H9 (cell line): ENCODE measurements at regions not wholly inside any gene's neighbourhood (a gene's known extent, or its start where the extent isn't known, plus 50 kb on each side); places are given as distances from the start of the nearest gene placed in this dataset.

Experiments
- DNase-seq: peaks from one replicate; pipeline ENCODE4 v3.0.0-alpha.2; 2017
- H2AFZ ChIP-seq: one replicate; pipeline ENCODE4 v1.6.1; 2013; ENCODE audit warnings: mild to moderate bottlenecking, low read length, control low read depth, moderate library complexity
- H2AK5ac ChIP-seq: 2 replicates; pipeline ENCODE4 v1.6.1; 2013; ENCODE audit warnings: low read length, control low read depth, mixed read lengths; ENCODE audit not compliant: insufficient read length
- H2BK120ac ChIP-seq: one replicate; pipeline ENCODE4 v1.6.1; 2013; ENCODE audit warnings: low read depth, mild to moderate bottlenecking, low read length, control low read depth, inconsistent platforms; ENCODE audit not compliant: poor library complexity, severe bottlenecking
- H2BK12ac ChIP-seq: 2 replicates; pipeline ENCODE4 v1.6.1; 2013; ENCODE audit warnings: low read length, control low read depth, mixed read lengths, low read depth; ENCODE audit not compliant: insufficient read length
- H2BK15ac ChIP-seq: 2 replicates; pipeline ENCODE4 v1.6.1; 2013; ENCODE audit warnings: low read depth, low read length, control low read depth
- H2BK20ac ChIP-seq: one replicate; pipeline ENCODE4 v1.6.1; 2013; ENCODE audit warnings: low read depth, mild to moderate bottlenecking, low read length, control low read depth, inconsistent platforms; ENCODE audit not compliant: poor library complexity, severe bottlenecking
- H2BK5ac ChIP-seq: 2 replicates; pipeline ENCODE4 v1.6.1; 2013; ENCODE audit warnings: low read length, control low read depth, mixed read lengths; ENCODE audit not compliant: insufficient read length
- H3K14ac ChIP-seq: 2 replicates; pipeline ENCODE4 v1.6.1; 2013; ENCODE audit warnings: low read length, control low read depth; ENCODE audit not compliant: insufficient read depth
- H3K18ac ChIP-seq: 2 replicates; pipeline ENCODE4 v1.6.1; 2013; ENCODE audit warnings: low read depth, mild to moderate bottlenecking, mixed read lengths, low read length, control low read depth; ENCODE audit not compliant: insufficient read length
- H3K23ac ChIP-seq: 2 replicates; pipeline ENCODE4 v1.6.1; 2013; ENCODE audit warnings: low read length, control low read depth, mixed read lengths, low read depth; ENCODE audit not compliant: insufficient read length
- H3K23me2 ChIP-seq: 2 replicates; pipeline ENCODE4 v1.6.1; 2013; ENCODE audit warnings: low read depth, mild to moderate bottlenecking, mixed read lengths, low read length, control low read depth; ENCODE audit not compliant: insufficient read length, poor library complexity, severe bottlenecking
- H3K27ac ChIP-seq: 2 replicates; pipeline ENCODE4 v1.5.1; 2013; ENCODE audit warnings: low read length, control low read depth, mixed read lengths, low read depth; ENCODE audit not compliant: insufficient read length
- H3K27me3 ChIP-seq: 2 replicates; pipeline ENCODE4 v1.6.1; 2013; ENCODE audit warnings: low read length, control low read depth, inconsistent platforms; ENCODE audit not compliant: insufficient read depth
- H3K4ac ChIP-seq: 2 replicates; pipeline ENCODE4 v1.6.1; 2013; ENCODE audit warnings: low read depth, mild to moderate bottlenecking, control low read depth, inconsistent platforms, low read length, moderate library complexity
- H3K4me1 ChIP-seq: 2 replicates; pipeline ENCODE4 v1.6.1; 2013; ENCODE audit warnings: low read length, control low read depth, inconsistent platforms; ENCODE audit not compliant: insufficient read depth
- H3K4me2 ChIP-seq: 2 replicates; pipeline ENCODE4 v1.6.1; 2013; ENCODE audit warnings: low read length, control low read depth, mixed read lengths; ENCODE audit not compliant: insufficient read length, insufficient read depth
- H3K56ac ChIP-seq: 2 replicates; pipeline ENCODE4 v1.6.1; 2013; ENCODE audit warnings: low read depth, mild to moderate bottlenecking, mixed read lengths, low read length, control low read depth; ENCODE audit not compliant: insufficient read length
- H3K79me1 ChIP-seq: 2 replicates; pipeline ENCODE4 v1.6.1; 2013; ENCODE audit warnings: low read depth, mild to moderate bottlenecking, moderate library complexity, low read length, control low read depth, inconsistent platforms; ENCODE audit not compliant: insufficient read depth, poor library complexity, severe bottlenecking
- H3K79me2 ChIP-seq: 2 replicates; pipeline ENCODE4 v1.6.1; 2013; ENCODE audit warnings: low read length, control low read depth, inconsistent platforms; ENCODE audit not compliant: insufficient read depth
- H3K9ac ChIP-seq: 2 replicates; pipeline ENCODE4 v1.6.1; 2013; ENCODE audit warnings: low read length, control low read depth, mixed read lengths; ENCODE audit not compliant: insufficient read length; ENCODE audit errors: extremely low read depth
- H3K9me3 ChIP-seq: one replicate; pipeline ENCODE4 v1.6.1; 2013; ENCODE audit warnings: low read depth, low read length, inconsistent platforms; ENCODE audit not compliant: control insufficient read depth
- H3T11ph ChIP-seq: one replicate; pipeline ENCODE4 v1.6.1; 2013; ENCODE audit warnings: mild to moderate bottlenecking, low read length, control low read depth, inconsistent platforms
- H4K20me1 ChIP-seq: one replicate; pipeline ENCODE4 v1.6.1; 2013; ENCODE audit not compliant: control insufficient read depth, insufficient read length, insufficient read depth
- H4K5ac ChIP-seq: 2 replicates; pipeline ENCODE4 v1.6.1; 2013; ENCODE audit warnings: low read depth, mild to moderate bottlenecking, mixed read lengths, low read length, control low read depth; ENCODE audit not compliant: insufficient read length
- H4K8ac ChIP-seq: replicated peaks from 2 replicates; pipeline ENCODE4 v1.6.1; 2013; ENCODE audit warnings: low read length, control low read depth, mixed read lengths, low read depth; ENCODE audit not compliant: insufficient read length
- H4K91ac ChIP-seq: 2 replicates; pipeline ENCODE4 v1.6.1; 2013; ENCODE audit warnings: low read depth, mild to moderate bottlenecking, moderate library complexity, mixed read lengths, low read length, control low read depth; ENCODE audit not compliant: insufficient read length
- H3K27ac Mint-ChIP-seq, 3 experiments: 2 replicates in 2 of 3; 3 replicates in 1 of 3; pipeline ENCODE4 v1.8.0; 2020 to 2021; ENCODE audit warnings: mixed read lengths in 3 of 3, mild to moderate bottlenecking in 1 of 3, moderate library complexity in 1 of 3
- H3K27me3 Mint-ChIP-seq: 2 replicates; pipeline ENCODE4 v1.8.0; 2021; ENCODE audit warnings: low read depth, mild to moderate bottlenecking, moderate library complexity, mixed read lengths
- H3K36me3 Mint-ChIP-seq, 3 experiments: 2 replicates in 2 of 3; 3 replicates in 1 of 3; pipeline ENCODE4 v1.8.0; 2020 to 2021; ENCODE audit warnings: low read depth in 3 of 3, mixed read lengths in 3 of 3; ENCODE audit not compliant: insufficient read depth in 1 of 3
- H3K4me1 Mint-ChIP-seq, 2 experiments: 2 replicates each; pipeline ENCODE4 v1.8.0; 2020; ENCODE audit warnings: mixed read lengths in 2 of 2
- H3K4me3 Mint-ChIP-seq, 2 experiments: 2 replicates in 1 of 2; 3 replicates in 1 of 2; pipeline ENCODE4 v1.8.0; 2020 to 2021; ENCODE audit warnings: mild to moderate bottlenecking in 2 of 2, mixed read lengths in 2 of 2, moderate library complexity in 1 of 2
- H3K9me3 Mint-ChIP-seq, 2 experiments: 2 replicates in 1 of 2; 3 replicates in 1 of 2; pipeline ENCODE4 v1.8.0; 2020; ENCODE audit warnings: mild to moderate bottlenecking in 2 of 2, mixed read lengths in 2 of 2, moderate library complexity in 1 of 2
- CTCF ChIP-seq: fragments of 200-600 bp; sonication (generic); conservative IDR thresholded peaks from 3 replicates; pipeline ENCODE4 v1.8.0; 2021; ENCODE audit warnings: antibody characterized with exemption, mild to moderate bottlenecking
- WGBS: extraction: QIAGEN DNeasy Blood & Tissue Kit; methylation state at CpG from one replicate; pipeline ENCODE4 v1.1.7; 2013; ENCODE audit warnings: missing lambda C conversion rate, low lambda C conversion rate, mixed read lengths; ENCODE audit not compliant: insufficient read length; ENCODE audit errors: extremely low coverage; 5-methylcytosine and 5-hydroxymethylcytosine counted together

DNA sequence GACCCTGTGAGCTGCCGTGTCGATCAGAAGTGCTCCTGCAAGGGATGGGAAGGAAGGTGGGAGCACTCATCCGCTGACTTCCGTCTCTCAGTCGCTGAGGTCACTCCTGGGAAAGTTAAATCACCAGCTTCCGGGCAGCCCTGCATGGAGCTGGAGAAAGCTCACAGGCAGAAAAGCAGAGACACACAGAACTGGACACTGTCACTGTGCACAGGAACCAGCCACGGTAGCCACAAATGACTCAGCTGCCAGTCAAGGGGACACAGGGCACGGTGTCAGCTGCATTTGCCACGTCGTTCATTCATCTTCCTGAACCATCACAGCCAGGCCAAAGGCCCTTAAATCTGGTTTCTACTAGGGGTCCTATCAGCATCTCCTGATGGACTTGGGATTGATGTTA is 226.4 kb upstream of the PSMD7 start:
- no peaks in the 10 kb centered on the region for H3K23me2 ChIP-seq
- no peaks in the 10 kb centered on the region for H3K79me2 ChIP-seq
- no peak overlapping the region for H4K8ac ChIP-seq
- Mint-ChIP-seq H3K36me3 (peaks cover 0 to 4% (median 3%) of the 10 kb centered on the region in 3 experiments; a peak in 3 of 7 replicates), H3K9me3 (peaks cover 4 to 12% of the 10 kb centered on the region in 2 experiments), H3K27me3 (peaks cover 3% of the 10 kb centered on the region; the same call in 1 of the 2 replicates), H3K4me3 (no peak overlapping the region), H3K27ac (no peak overlapping the region), H3K4me1 (peaks cover 27 to 30% of the 10 kb centered on the region in 2 experiments)
- H3K23ac ChIP-seq: no peak overlapping the region
- H2AK5ac ChIP-seq: no peak overlapping the region
- H2BK15ac ChIP-seq: no peak overlapping the region
- no peak overlapping the region for H4K5ac ChIP-seq
- H3K18ac ChIP-seq: no peak overlapping the region
- H3K4ac ChIP-seq: no peak overlapping the region
- H3K27ac ChIP-seq: no peak overlapping the region
- H2BK12ac ChIP-seq: no peak overlapping the region
- H4K91ac ChIP-seq: no peak overlapping the region
- no peaks in the 10 kb centered on the region for H4K20me1 ChIP-seq
- H3K79me1 ChIP-seq: no peaks in the 10 kb centered on the region
- no peak overlapping the region for H2BK5ac ChIP-seq
- H3K4me2 ChIP-seq: no peak overlapping the region
- no peak overlapping the region for H2AFZ ChIP-seq
- H3K27me3 ChIP-seq: no peaks in the 10 kb centered on the region
- H3K9me3 ChIP-seq: no peaks in the 10 kb centered on the region
- TF ChIP-seq CTCF: no peak
- 0 out of 2 replicates have a peak, but pooled peaks cover 2% of the 10 kb centered on the region for H3K4me1 ChIP-seq
- no peak for DNase-seq
- no peak overlapping the region for H3T11ph ChIP-seq
- no peak overlapping the region for H3K14ac ChIP-seq
- no peak overlapping the region for H2BK120ac ChIP-seq
- H3K9ac ChIP-seq: no peak overlapping the region
- no peak overlapping the region for H3K56ac ChIP-seq
- no CpG with 5 or more reads among the region's 10 CpGs for WGBS
- H2BK20ac ChIP-seq: no peak overlapping the region
